ENCODE measurements at regions not wholly inside any gene's neighbourhood (a gene's known extent, or its start where the extent isn't known, plus 50 kb on each side); places are given as distances from the start of the nearest gene placed in this dataset.

DNA sequence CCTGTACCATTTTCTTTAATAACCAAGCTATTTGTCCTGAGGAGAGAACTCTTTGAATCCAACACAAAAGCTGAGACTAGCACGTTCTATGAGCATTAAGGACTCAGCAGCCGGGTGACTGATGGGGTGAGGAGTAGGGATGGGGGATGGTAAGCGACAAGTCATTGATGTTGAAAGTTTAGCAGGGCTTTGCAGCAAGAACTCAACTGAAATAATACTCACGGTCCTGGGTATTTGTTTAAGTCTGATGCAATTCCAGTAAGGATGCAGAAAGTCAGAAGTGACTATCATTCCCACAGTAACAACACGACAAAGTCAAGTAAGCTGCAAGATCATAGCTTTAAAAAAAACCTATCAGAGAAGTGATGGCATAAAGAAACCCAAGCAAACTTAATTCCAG lies 131.1 kb downstream of the ACTL7B start:
- TF ChIP-seq, protein P1, sequence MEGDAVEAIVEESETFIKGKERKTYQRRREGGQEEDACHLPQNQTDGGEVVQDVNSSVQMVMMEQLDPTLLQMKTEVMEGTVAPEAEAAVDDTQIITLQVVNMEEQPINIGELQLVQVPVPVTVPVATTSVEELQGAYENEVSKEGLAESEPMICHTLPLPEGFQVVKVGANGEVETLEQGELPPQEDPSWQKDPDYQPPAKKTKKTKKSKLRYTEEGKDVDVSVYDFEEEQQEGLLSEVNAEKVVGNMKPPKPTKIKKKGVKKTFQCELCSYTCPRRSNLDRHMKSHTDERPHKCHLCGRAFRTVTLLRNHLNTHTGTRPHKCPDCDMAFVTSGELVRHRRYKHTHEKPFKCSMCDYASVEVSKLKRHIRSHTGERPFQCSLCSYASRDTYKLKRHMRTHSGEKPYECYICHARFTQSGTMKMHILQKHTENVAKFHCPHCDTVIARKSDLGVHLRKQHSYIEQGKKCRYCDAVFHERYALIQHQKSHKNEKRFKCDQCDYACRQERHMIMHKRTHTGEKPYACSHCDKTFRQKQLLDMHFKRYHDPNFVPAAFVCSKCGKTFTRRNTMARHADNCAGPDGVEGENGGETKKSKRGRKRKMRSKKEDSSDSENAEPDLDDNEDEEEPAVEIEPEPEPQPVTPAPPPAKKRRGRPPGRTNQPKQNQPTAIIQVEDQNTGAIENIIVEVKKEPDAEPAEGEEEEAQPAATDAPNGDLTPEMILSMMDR (IDR thresholded peaks at IDR 0.05; ENCODE audit: low read depth, low read length), result no peak
- TF ChIP-seq EZH2phosphoT487 (IDR thresholded peaks at IDR 0.05; ENCODE audit: low read depth), result no peak
